ENCODE measurements at regions not wholly inside any gene's neighbourhood (a gene's known extent, or its start where the extent isn't known, plus 50 kb on each side); places are given as distances from the start of the nearest gene placed in this dataset.

- TF ChIP-seq EZH2phosphoT487 (IDR thresholded peaks at IDR 0.05; ENCODE audit: low read depth) = no peak
- TF ChIP-seq, protein P1, sequence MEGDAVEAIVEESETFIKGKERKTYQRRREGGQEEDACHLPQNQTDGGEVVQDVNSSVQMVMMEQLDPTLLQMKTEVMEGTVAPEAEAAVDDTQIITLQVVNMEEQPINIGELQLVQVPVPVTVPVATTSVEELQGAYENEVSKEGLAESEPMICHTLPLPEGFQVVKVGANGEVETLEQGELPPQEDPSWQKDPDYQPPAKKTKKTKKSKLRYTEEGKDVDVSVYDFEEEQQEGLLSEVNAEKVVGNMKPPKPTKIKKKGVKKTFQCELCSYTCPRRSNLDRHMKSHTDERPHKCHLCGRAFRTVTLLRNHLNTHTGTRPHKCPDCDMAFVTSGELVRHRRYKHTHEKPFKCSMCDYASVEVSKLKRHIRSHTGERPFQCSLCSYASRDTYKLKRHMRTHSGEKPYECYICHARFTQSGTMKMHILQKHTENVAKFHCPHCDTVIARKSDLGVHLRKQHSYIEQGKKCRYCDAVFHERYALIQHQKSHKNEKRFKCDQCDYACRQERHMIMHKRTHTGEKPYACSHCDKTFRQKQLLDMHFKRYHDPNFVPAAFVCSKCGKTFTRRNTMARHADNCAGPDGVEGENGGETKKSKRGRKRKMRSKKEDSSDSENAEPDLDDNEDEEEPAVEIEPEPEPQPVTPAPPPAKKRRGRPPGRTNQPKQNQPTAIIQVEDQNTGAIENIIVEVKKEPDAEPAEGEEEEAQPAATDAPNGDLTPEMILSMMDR (IDR thresholded peaks at IDR 0.05; ENCODE audit: low read depth, low read length) = no peak
Observed at GRCh38 chr4:125004676-125005075, 292.1 kb upstream of the ANKRD50 start.

Data from OCI-LY3 (cell line).